Retinal pigment epithelial cell (primary cell): ENCODE measurements at regions not wholly inside any gene's neighbourhood (a gene's known extent, or its start where the extent isn't known, plus 50 kb on each side); places are given as distances from the start of the nearest gene placed in this dataset.
"Not testable (repeated sequence)": the region's sequence is repeated elsewhere in the genome, so short reads cannot be mapped to it uniquely, and the experiment has no call there.

Experiments
- DNase-seq: peaks from one replicate; pipeline ENCODE4 v3.0.0-alpha.2; 2010; ENCODE audit warnings: low read depth
- H3K4me3 ChIP-seq: 2 replicates; pipeline ENCODE4 v1.5.1; 2011; ENCODE audit warnings: mild to moderate bottlenecking, low read length, control low read depth, moderate library complexity
- CTCF ChIP-seq: conservative IDR thresholded peaks from 2 replicates; pipeline ENCODE4 v1.5.1; 2011; ENCODE audit warnings: low read depth, low read length, control low read depth, inconsistent platforms

- no peak for DNase-seq
- no peak for TF ChIP-seq CTCF
- no peak overlapping the region for H3K4me3 ChIP-seq
These were observed 96.7 kb upstream of the PTPRG start for GRCh38 chr3:61464518-61465140.

- no peak overlapping the region for H3K4me3 ChIP-seq
- no peak for DNase-seq
- TF ChIP-seq CTCF = no peak
These were observed 95.0 kb upstream of the PTPRG start for GRCh38 chr3:61466357-61466756.

- H3K4me3 ChIP-seq = no peak overlapping the region
- no peak for TF ChIP-seq CTCF
- DNase-seq = no peak
These were observed 77.4 kb upstream of the PTPRG start for GRCh38 chr3:61483997-61484396.

- no peak for TF ChIP-seq CTCF
- H3K4me3 ChIP-seq = no peak overlapping the region
- no peak for DNase-seq
These were observed 68.0 kb upstream of the PTPRG start for GRCh38 chr3:61493339-61493738.

GRCh38 chr3:61494309-61494708, 67.1 kb upstream of the PTPRG start:
- not testable (repeated sequence) for DNase-seq, H3K4me3 ChIP-seq

GRCh38 chr3:61497463-61497862, 63.9 kb upstream of the PTPRG start:
- H3K4me3 ChIP-seq = no peak overlapping the region
- DNase-seq = no peak
- TF ChIP-seq CTCF = no peak

GRCh38 chr3:61505197-61505596, 56.2 kb upstream of the PTPRG start:
- no peak overlapping the region for H3K4me3 ChIP-seq
- no peak for DNase-seq
- no peak for TF ChIP-seq CTCF

GRCh38 chr3:61507946-61508345, 53.4 kb upstream of the PTPRG start:
- no peak for DNase-seq
- TF ChIP-seq CTCF = no peak
- H3K4me3 ChIP-seq = no peak overlapping the region
